DOHH2 (cell line): ENCODE measurements at regions not wholly inside any gene's neighbourhood (a gene's known extent, or its start where the extent isn't known, plus 50 kb on each side); places are given as distances from the start of the nearest gene placed in this dataset.

Experiments used
- EZH2phosphoT487 ChIP-seq: fragments of 200-600 bp; sonication (generic); IDR thresholded peaks from 2 replicates; pipeline ENCODE4 v1.6.1; 2017; ENCODE audit warnings: borderline replicate concordance, mild to moderate bottlenecking, antibody characterized with exemption, low read length, moderate library complexity, mixed read lengths
- TF ChIP-seq, protein P1 (sequence below): fragments of 200-600 bp; sonication (generic); IDR thresholded peaks from one replicate; pipeline ENCODE4 v1.5.1; 2014; ENCODE audit warnings: antibody characterized with exemption, mild to moderate bottlenecking, low read depth, low read length; ENCODE audit not compliant: poor library complexity, severe bottlenecking

DNA sequence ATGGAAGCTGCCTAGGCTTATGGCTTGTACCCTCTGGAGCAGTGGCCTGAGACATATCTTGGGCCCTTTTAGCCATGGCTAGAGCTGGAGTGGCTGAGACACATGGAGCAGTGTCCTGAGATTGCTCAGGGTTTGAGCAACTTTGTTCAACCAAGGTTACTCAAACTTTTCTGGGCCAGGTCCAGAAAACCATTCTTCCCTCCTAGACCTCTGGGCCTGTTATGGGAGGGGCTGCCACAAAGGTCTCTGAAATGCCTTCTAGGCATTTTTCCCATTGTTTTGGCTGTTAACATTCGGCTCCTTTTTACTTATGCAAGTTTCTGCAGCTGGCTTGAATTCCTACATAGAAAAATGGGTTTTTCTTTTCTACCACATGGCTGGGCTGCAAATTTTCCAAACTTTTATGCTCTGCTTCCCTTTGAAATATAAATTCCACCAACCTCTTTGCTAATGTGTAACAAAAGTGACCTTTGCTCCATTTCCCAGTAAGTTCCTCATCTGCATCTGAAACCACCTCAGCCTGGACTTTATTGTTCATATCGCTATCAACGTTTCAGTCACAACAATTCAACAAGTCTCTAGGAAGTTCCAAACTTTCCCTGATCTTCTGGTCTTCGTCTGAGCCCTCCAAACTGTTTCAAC lies 84.9 kb upstream of the MAP4K3 start:
- TF ChIP-seq, protein P1, sequence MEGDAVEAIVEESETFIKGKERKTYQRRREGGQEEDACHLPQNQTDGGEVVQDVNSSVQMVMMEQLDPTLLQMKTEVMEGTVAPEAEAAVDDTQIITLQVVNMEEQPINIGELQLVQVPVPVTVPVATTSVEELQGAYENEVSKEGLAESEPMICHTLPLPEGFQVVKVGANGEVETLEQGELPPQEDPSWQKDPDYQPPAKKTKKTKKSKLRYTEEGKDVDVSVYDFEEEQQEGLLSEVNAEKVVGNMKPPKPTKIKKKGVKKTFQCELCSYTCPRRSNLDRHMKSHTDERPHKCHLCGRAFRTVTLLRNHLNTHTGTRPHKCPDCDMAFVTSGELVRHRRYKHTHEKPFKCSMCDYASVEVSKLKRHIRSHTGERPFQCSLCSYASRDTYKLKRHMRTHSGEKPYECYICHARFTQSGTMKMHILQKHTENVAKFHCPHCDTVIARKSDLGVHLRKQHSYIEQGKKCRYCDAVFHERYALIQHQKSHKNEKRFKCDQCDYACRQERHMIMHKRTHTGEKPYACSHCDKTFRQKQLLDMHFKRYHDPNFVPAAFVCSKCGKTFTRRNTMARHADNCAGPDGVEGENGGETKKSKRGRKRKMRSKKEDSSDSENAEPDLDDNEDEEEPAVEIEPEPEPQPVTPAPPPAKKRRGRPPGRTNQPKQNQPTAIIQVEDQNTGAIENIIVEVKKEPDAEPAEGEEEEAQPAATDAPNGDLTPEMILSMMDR = no peak
- TF ChIP-seq EZH2phosphoT487 = no peak
